ENCODE measurements at regions not wholly inside any gene's neighbourhood (a gene's known extent, or its start where the extent isn't known, plus 50 kb on each side); places are given as distances from the start of the nearest gene placed in this dataset.

DNA sequence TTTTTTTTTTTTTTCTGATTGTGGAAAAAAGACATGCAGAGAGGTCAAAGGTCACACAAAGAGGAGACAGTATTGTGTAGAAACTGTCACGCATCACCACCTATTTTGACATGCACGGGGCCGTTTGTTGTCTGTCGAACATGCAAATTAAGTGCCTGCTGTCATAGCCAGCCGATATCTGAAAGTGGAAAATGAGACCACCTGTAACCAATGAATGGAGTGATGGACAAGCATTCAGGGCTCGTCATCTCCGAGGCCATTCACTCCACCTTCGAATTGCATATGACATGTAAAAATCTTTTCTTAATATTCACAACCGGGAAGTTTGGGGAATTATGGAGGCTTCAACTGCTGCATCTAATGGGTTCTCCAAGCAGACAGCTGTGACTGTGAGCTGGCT, 512.2 kb upstream of the ADAMTS16 start:
- no peak overlapping the region for H3K4me3 ChIP-seq
- no peaks in the 10 kb centered on the region for H3K36me3 ChIP-seq
- peaks cover 0 to 4% (median 0%) of the 10 kb centered on the region in 3 donors for H3K9me3 ChIP-seq
- H3K27me3 ChIP-seq: no peaks in the 10 kb centered on the region
- TF ChIP-seq EP300 (IDR thresholded peaks at IDR 0.05) (no peak), POLR2AphosphoS5 (IDR thresholded peaks at IDR 0.05) (no peak), POLR2A (IDR thresholded peaks at IDR 0.05) (no peak), CTCF (IDR thresholded peaks at IDR 0.05) (no peak)
- no peak overlapping the region for H3K27ac ChIP-seq
- ATAC-seq: no peak
- no peaks in the 10 kb centered on the region for H3K4me1 ChIP-seq
- 47 to 64% methylated on average over 6 to 9 of the region's 9 CpGs for WGBS, 2 donors (ENCODE audit: low coverage in 1 of 2)

GRCh38 chr5:4628645-4629385, 511.3 kb upstream of the ADAMTS16 start:
- Histone ChIP-seq H3K4me3 (no peak overlapping the region), H3K27ac (no peak overlapping the region), H3K27me3 (no peaks in the 10 kb centered on the region), H3K4me1 (no peaks in the 10 kb centered on the region), H3K36me3 (no peaks in the 10 kb centered on the region), H3K9me3 (peaks cover 0 to 4% (median 0%) of the 10 kb centered on the region in 3 donors)
- 53 to 65% methylated on average over 9 to 10 of the region's 14 CpGs for WGBS, 2 donors (ENCODE audit: low coverage in 1 of 2)
- no peak for ATAC-seq
- no peak for TF ChIP-seq POLR2A (IDR thresholded peaks at IDR 0.05)
- no peak for TF ChIP-seq CTCF (IDR thresholded peaks at IDR 0.05)
- TF ChIP-seq EP300 (IDR thresholded peaks at IDR 0.05): no peak
- TF ChIP-seq POLR2AphosphoS5 (IDR thresholded peaks at IDR 0.05): no peak

DNA sequence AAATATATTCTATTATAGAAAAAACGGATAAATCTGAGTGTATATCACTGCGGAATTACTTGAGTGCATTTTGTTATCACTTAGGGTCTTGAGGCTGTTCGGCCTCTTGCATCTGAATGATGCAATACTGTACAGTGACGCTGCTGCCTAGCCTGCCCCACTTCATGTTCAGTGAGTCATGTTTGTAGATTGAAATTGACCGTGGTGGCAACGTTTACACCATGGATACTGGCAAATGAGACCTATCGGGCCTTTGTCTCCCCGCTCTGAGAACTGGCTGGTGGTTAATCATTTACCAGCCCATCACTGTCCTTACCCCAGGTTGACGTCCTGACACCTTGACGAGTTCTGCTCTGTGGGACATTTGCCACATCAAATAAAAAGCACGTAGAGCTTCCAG, 510.1 kb upstream of the ADAMTS16 start:
- TF ChIP-seq POLR2AphosphoS5 (IDR thresholded peaks at IDR 0.05) (no peak), POLR2A (IDR thresholded peaks at IDR 0.05) (no peak), EP300 (IDR thresholded peaks at IDR 0.05) (no peak), CTCF (IDR thresholded peaks at IDR 0.05) (no peak)
- 86 to 91% methylated on average over 9 to 11 of the region's 11 CpGs for WGBS, 2 donors (ENCODE audit: low coverage in 1 of 2)
- H3K4me3 ChIP-seq: no peak overlapping the region
- ATAC-seq: no peak
- no peaks in the 10 kb centered on the region for H3K27me3 ChIP-seq
- no peak overlapping the region for H3K27ac ChIP-seq
- no peaks in the 10 kb centered on the region for H3K4me1 ChIP-seq
- peaks cover 0 to 4% (median 0%) of the 10 kb centered on the region in 3 donors for H3K9me3 ChIP-seq
- H3K36me3 ChIP-seq: no peaks in the 10 kb centered on the region

- Histone ChIP-seq H3K36me3 (no peaks in the 10 kb centered on the region), H3K4me3 (no peak overlapping the region), H3K27me3 (peaks cover 6% of the 10 kb centered on the region), H3K4me1 (no peaks in the 10 kb centered on the region), H3K9me3 (peaks cover 0 to 4% (median 0%) of the 10 kb centered on the region in 3 donors), H3K27ac (no peak overlapping the region)
- WGBS, 2 donors (ENCODE audit: low coverage in 1 of 2): 44 to 49% methylated on average over 2 of the region's 2 CpGs
- ATAC-seq: no peak
- TF ChIP-seq POLR2A (IDR thresholded peaks at IDR 0.05) (no peak), CTCF (IDR thresholded peaks at IDR 0.05) (no peak), EP300 (IDR thresholded peaks at IDR 0.05) (no peak), POLR2AphosphoS5 (IDR thresholded peaks at IDR 0.05) (no peak)
Observed at GRCh38 chr5:4634342-4634741, 505.8 kb upstream of the ADAMTS16 start.

DNA sequence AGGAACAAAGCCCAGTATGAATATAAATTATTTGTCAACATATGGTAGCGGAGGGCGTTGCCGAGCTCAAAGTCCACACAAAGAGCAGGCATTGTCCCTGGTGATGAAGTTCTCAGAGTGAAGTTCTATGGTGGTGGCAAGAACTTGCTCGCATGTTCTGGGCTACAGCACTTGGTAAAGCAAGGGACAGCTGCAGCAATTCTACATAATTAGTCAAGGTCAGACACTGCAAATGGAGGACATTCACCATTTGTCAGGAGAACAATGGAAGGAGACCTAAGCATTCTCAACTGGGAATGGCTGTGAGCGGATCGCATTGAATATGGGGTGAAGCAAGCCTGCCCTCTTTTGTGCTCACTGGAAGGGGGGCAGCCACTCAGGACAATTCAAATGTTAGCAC, 503.8 kb upstream of the ADAMTS16 start:
- TF ChIP-seq EP300 (IDR thresholded peaks at IDR 0.05): no peak
- no peaks in the 10 kb centered on the region for H3K36me3 ChIP-seq
- WGBS, 2 donors (ENCODE audit: low coverage in 1 of 2): 77 to 86% methylated on average over 4 to 6 of the region's 6 CpGs
- H3K27ac ChIP-seq: no peak overlapping the region
- peaks cover 10% of the 10 kb centered on the region for H3K27me3 ChIP-seq
- no peaks in the 10 kb centered on the region for H3K9me3 ChIP-seq
- no peak overlapping the region for H3K4me3 ChIP-seq
- ATAC-seq: no peak
- H3K4me1 ChIP-seq: no peaks in the 10 kb centered on the region
